Nephron progenitor cell (in vitro differentiated cells): ENCODE measurements at regions not wholly inside any gene's neighbourhood (a gene's known extent, or its start where the extent isn't known, plus 50 kb on each side); places are given as distances from the start of the nearest gene placed in this dataset.

Experiments used
- DNase-seq: peaks from one replicate; pipeline ENCODE4 v3.0.0; 2021
- H3K27ac Mint-ChIP-seq: 2 replicates; pipeline ENCODE4 v1.8.0; 2021; ENCODE audit warnings: mild to moderate bottlenecking, moderate library complexity, mixed read lengths
- H3K27me3 Mint-ChIP-seq: 2 replicates; pipeline ENCODE4 v1.8.0; 2021; ENCODE audit warnings: mild to moderate bottlenecking, low read depth, mixed read lengths; ENCODE audit not compliant: poor library complexity
- H3K36me3 Mint-ChIP-seq: 2 replicates; pipeline ENCODE4 v1.8.0; 2021; ENCODE audit warnings: low read depth, mixed read lengths
- H3K4me1 Mint-ChIP-seq: 2 replicates; pipeline ENCODE4 v1.8.0; 2021; ENCODE audit warnings: mixed read lengths
- H3K4me3 Mint-ChIP-seq: 2 replicates; pipeline ENCODE4 v1.8.0; 2021; ENCODE audit warnings: mild to moderate bottlenecking, moderate library complexity, mixed read lengths
- H3K9me3 Mint-ChIP-seq: 2 replicates; pipeline ENCODE4 v1.8.0; 2021; ENCODE audit warnings: mild to moderate bottlenecking, moderate library complexity, mixed read lengths
- CTCF ChIP-seq: fragments of 200-600 bp; sonication (generic); IDR thresholded peaks from 2 replicates; pipeline ENCODE4 v1.5.0; 2021; ENCODE audit warnings: antibody characterized with exemption

- H3K36me3 Mint-ChIP-seq: no peaks in the 10 kb centered on the region
- no peak overlapping the region for H3K27ac Mint-ChIP-seq
- no peak for DNase-seq
- peaks cover 5% of the 10 kb centered on the region for H3K4me1 Mint-ChIP-seq
- H3K4me3 Mint-ChIP-seq: no peak overlapping the region
- H3K9me3 Mint-ChIP-seq: no peaks in the 10 kb centered on the region
- TF ChIP-seq CTCF: no peak
- H3K27me3 Mint-ChIP-seq: peaks cover 4% of the 10 kb centered on the region
Measured at GRCh38 chr2:56940054-56940453, 756.3 kb downstream of the CCDC85A start.

GRCh38 chr2:56952871-56953270 is 769.1 kb downstream of the CCDC85A start:
- no peaks in the 10 kb centered on the region for H3K4me1 Mint-ChIP-seq
- peaks cover 4% of the 10 kb centered on the region for H3K9me3 Mint-ChIP-seq
- no peaks in the 10 kb centered on the region for H3K27me3 Mint-ChIP-seq
- no peak for DNase-seq
- H3K36me3 Mint-ChIP-seq: no peaks in the 10 kb centered on the region
- H3K27ac Mint-ChIP-seq: no peak overlapping the region
- no peak for TF ChIP-seq CTCF
- H3K4me3 Mint-ChIP-seq: no peak overlapping the region

GRCh38 chr2:56960581-56960980 is 776.8 kb downstream of the CCDC85A start:
- H3K27me3 Mint-ChIP-seq: no peaks in the 10 kb centered on the region
- H3K4me1 Mint-ChIP-seq: no peaks in the 10 kb centered on the region
- H3K36me3 Mint-ChIP-seq: no peaks in the 10 kb centered on the region
- peaks cover 20% of the 10 kb centered on the region for H3K9me3 Mint-ChIP-seq
- no peak overlapping the region for H3K27ac Mint-ChIP-seq
- no peak for DNase-seq
- TF ChIP-seq CTCF: no peak
- no peak overlapping the region for H3K4me3 Mint-ChIP-seq

GRCh38 chr2:56962673-56963072 is 778.9 kb downstream of the CCDC85A start:
- H3K27ac Mint-ChIP-seq: no peak overlapping the region
- DNase-seq: no peak
- no peak for TF ChIP-seq CTCF
- no peaks in the 10 kb centered on the region for H3K27me3 Mint-ChIP-seq
- no peaks in the 10 kb centered on the region for H3K4me1 Mint-ChIP-seq
- H3K9me3 Mint-ChIP-seq: peaks cover 20% of the 10 kb centered on the region
- no peaks in the 10 kb centered on the region for H3K36me3 Mint-ChIP-seq
- H3K4me3 Mint-ChIP-seq: no peak overlapping the region

GRCh38 chr2:56969513-56969912 is 785.7 kb downstream of the CCDC85A start:
- no peaks in the 10 kb centered on the region for H3K27me3 Mint-ChIP-seq
- no peaks in the 10 kb centered on the region for H3K4me1 Mint-ChIP-seq
- TF ChIP-seq CTCF: no peak
- H3K36me3 Mint-ChIP-seq: no peaks in the 10 kb centered on the region
- no peak overlapping the region for H3K4me3 Mint-ChIP-seq
- H3K9me3 Mint-ChIP-seq: peaks cover 4% of the 10 kb centered on the region
- no peak for DNase-seq
- no peak overlapping the region for H3K27ac Mint-ChIP-seq

- TF ChIP-seq CTCF: no peak
- Mint-ChIP-seq H3K36me3 (no peaks in the 10 kb centered on the region), H3K9me3 (peaks cover 4% of the 10 kb centered on the region), H3K27me3 (no peaks in the 10 kb centered on the region), H3K4me3 (no peak overlapping the region), H3K4me1 (no peaks in the 10 kb centered on the region), H3K27ac (no peak overlapping the region)
- DNase-seq: no peak
Measured at GRCh38 chr2:56971383-56971974, 787.7 kb downstream of the CCDC85A start.
